IMR-90 (cell line): ENCODE measurements at regions not wholly inside any gene's neighbourhood (a gene's known extent, or its start where the extent isn't known, plus 50 kb on each side); places are given as distances from the start of the nearest gene placed in this dataset.

Experiments
- ATAC-seq: fragments of 200-7000 bp; cut with Tn5 transposase; 2 replicates; pipeline ENCODE4 v1.9.1; 2020; ENCODE audit warnings: low read depth, mild to moderate bottlenecking, moderate library complexity
- BruUV-seq: library from RNA; stranded (reverse); fragments of 400-500 nt; replicated peaks from 2 replicates; lab custom pipeline; 2021; lab: Mats Ljungman, UMichigan
- CTCF ChIA-PET: fragments of 300-600 bp; formaldehyde crosslinking; extraction: SDS; loops from one replicate; lab custom pipeline; 2021; ENCODE audit warnings: antibody characterized with exemption; lab: Yijun Ruan, JAX
- POLR2A ChIA-PET: fragments of 300-600 bp; sonication (Branson Sonifier 250); formaldehyde crosslinking; loops from one replicate; lab custom pipeline; 2022; ENCODE audit warnings: antibody characterized with exemption; ENCODE audit not compliant: unreplicated experiment; lab: Charles Lee
- DNase-seq: peaks from one replicate; pipeline ENCODE4 v3.0.0; 2013
- H2AFZ ChIP-seq: replicated peaks from 2 replicates; pipeline ENCODE3; 2013; ENCODE audit warnings: low read length, mild to moderate bottlenecking; ENCODE audit not compliant: poor library complexity
- H2AK5ac ChIP-seq: 2 replicates; pipeline ENCODE4 v1.6.1; 2013; ENCODE audit warnings: low read depth, low read length, inconsistent platforms
- H2AK9ac ChIP-seq: replicated peaks from 2 replicates; pipeline ENCODE3; 2013; ENCODE audit warnings: mild to moderate bottlenecking, low read depth, low read length, moderate library complexity; ENCODE audit not compliant: poor library complexity
- H2BK120ac ChIP-seq: 2 replicates; pipeline ENCODE4 v1.6.1; 2013; ENCODE audit warnings: low read depth, low read length, inconsistent platforms
- H2BK15ac ChIP-seq: 3 replicates; pipeline ENCODE4 v1.6.1; 2013; ENCODE audit warnings: low read depth, low read length, inconsistent platforms
- H2BK20ac ChIP-seq: 2 replicates; pipeline ENCODE4 v1.6.1; 2013; ENCODE audit warnings: low read depth, mild to moderate bottlenecking, inconsistent platforms, low read length, moderate library complexity
- H2BK5ac ChIP-seq: 2 replicates; pipeline ENCODE4 v1.6.1; 2013; ENCODE audit warnings: mild to moderate bottlenecking, low read depth, low read length, inconsistent platforms; ENCODE audit not compliant: poor library complexity, severe bottlenecking
- H3K14ac ChIP-seq: replicated peaks from 2 replicates; pipeline ENCODE4 v1.6.1; 2013; ENCODE audit warnings: low read depth, low read length, inconsistent platforms
- H3K18ac ChIP-seq: 2 replicates; pipeline ENCODE4 v1.6.1; 2013; ENCODE audit warnings: low read depth, low read length, control low read depth
- H3K23ac ChIP-seq: 2 replicates; pipeline ENCODE4 v1.6.1; 2013; ENCODE audit warnings: low read depth, low read length, inconsistent platforms
- H3K27ac ChIP-seq: 2 replicates; pipeline ENCODE4 v1.5.1; 2013; ENCODE audit warnings: mild to moderate bottlenecking, control low read depth, low read length; ENCODE audit not compliant: insufficient read depth
- H3K27me3 ChIP-seq: 2 replicates; pipeline ENCODE4 v1.6.1; 2013; ENCODE audit warnings: low read length; ENCODE audit not compliant: control insufficient read depth, insufficient read depth
- H3K36me3 ChIP-seq: 2 replicates; pipeline ENCODE4 v1.6.1; 2013; ENCODE audit warnings: low read length, mixed read lengths; ENCODE audit not compliant: control insufficient read depth, insufficient read depth
- H3K4ac ChIP-seq: 2 replicates; pipeline ENCODE4 v1.6.1; 2013; ENCODE audit warnings: low read depth, low read length, inconsistent platforms
- H3K4me1 ChIP-seq: 2 replicates; pipeline ENCODE4 v1.6.1; 2013; ENCODE audit warnings: low read length, mixed read lengths; ENCODE audit not compliant: control insufficient read depth, insufficient read depth
- H3K4me2 ChIP-seq: 2 replicates; pipeline ENCODE4 v1.6.1; 2013; ENCODE audit warnings: low read depth, mild to moderate bottlenecking, control low read depth, low read length, moderate library complexity
- H3K4me3 ChIP-seq: 2 replicates; pipeline ENCODE4 v1.5.1; 2013; ENCODE audit warnings: low read depth, mild to moderate bottlenecking, control low read depth, low read length, moderate library complexity; ENCODE audit not compliant: insufficient read depth
- H3K56ac ChIP-seq: 2 replicates; pipeline ENCODE4 v1.6.1; 2013; ENCODE audit warnings: low read length, inconsistent platforms; ENCODE audit not compliant: insufficient read depth; ENCODE audit errors: extremely low read depth
- H3K79me1 ChIP-seq, 2 experiments: 2 replicates each; pipeline ENCODE4 v1.6.1; 2013; ENCODE audit warnings: low read length in 2 of 2, inconsistent platforms in 1 of 2, low read depth in 1 of 2
- H3K9ac ChIP-seq: 2 replicates; pipeline ENCODE4 v1.6.1; 2013; ENCODE audit warnings: low read depth, low read length, control low read depth
- H3K9me1 ChIP-seq: 2 replicates; pipeline ENCODE4 v1.6.1; 2013; ENCODE audit warnings: low read length, inconsistent platforms; ENCODE audit not compliant: insufficient read depth
- H3K9me3 ChIP-seq: 2 replicates; pipeline ENCODE4 v1.6.1; 2013; ENCODE audit warnings: low read length; ENCODE audit not compliant: control insufficient read depth, insufficient read depth
- H4K20me1 ChIP-seq: 2 replicates; pipeline ENCODE4 v1.6.1; 2013; ENCODE audit warnings: low read length, inconsistent platforms; ENCODE audit not compliant: insufficient read depth
- H4K5ac ChIP-seq: 2 replicates; pipeline ENCODE4 v1.6.1; 2013; ENCODE audit warnings: mild to moderate bottlenecking, low read depth, low read length, control low read depth
- H4K8ac ChIP-seq, 2 experiments: 2 replicates each; pipeline ENCODE4 v1.6.1; 2013; ENCODE audit warnings: low read depth in 2 of 2, low read length in 2 of 2, control low read depth in 1 of 2, inconsistent platforms in 1 of 2
- H4K91ac ChIP-seq: 2 replicates; pipeline ENCODE4 v1.6.1; 2013; ENCODE audit warnings: low read depth, low read length, inconsistent platforms; ENCODE audit not compliant: insufficient read depth
- BHLHE40 ChIP-seq: fragments of 150-350 bp; IDR thresholded peaks from 2 replicates; pipeline ENCODE4 v1.6.1; 2016; ENCODE audit warnings: mild to moderate bottlenecking, low read depth, low read length
- CHD1 ChIP-seq: IDR thresholded peaks from 2 replicates; pipeline ENCODE4 v1.6.1; 2012; ENCODE audit warnings: low read depth, low read length, improper control_type of control experiment
- CTCF ChIP-seq: conservative IDR thresholded peaks from 2 replicates; pipeline ENCODE4 v1.5.1; 2012; ENCODE audit warnings: mild to moderate bottlenecking, low read depth, low read length, improper control_type of control experiment
- ELK1 ChIP-seq: fragments of 150-350 bp; IDR thresholded peaks from 2 replicates; pipeline ENCODE4 v1.6.1; 2016; ENCODE audit warnings: low read depth, mild to moderate bottlenecking, low read length, moderate library complexity, borderline replicate concordance
- FOS ChIP-seq: fragments of 150-350 bp; IDR thresholded peaks from 2 replicates; pipeline ENCODE4 v1.6.1; 2016; ENCODE audit warnings: low read depth, low read length
- MAFK ChIP-seq: IDR thresholded peaks from 2 replicates; pipeline ENCODE4 v1.6.1; 2012; ENCODE audit warnings: low read depth, low read length, improper control_type of control experiment
- MAZ ChIP-seq: IDR thresholded peaks from 2 replicates; pipeline ENCODE4 v1.6.1; 2012; ENCODE audit warnings: low read depth, mild to moderate bottlenecking, low read length, improper control_type of control experiment, moderate library complexity, borderline replicate concordance
- NFE2L2 ChIP-seq: fragments of 150-350 bp; IDR thresholded peaks from 2 replicates; pipeline ENCODE4 v1.6.1; 2016; ENCODE audit warnings: low read depth, mild to moderate bottlenecking, low read length
- POLR2A ChIP-seq: IDR thresholded peaks from 2 replicates; pipeline ENCODE4 v1.6.1; 2012; ENCODE audit warnings: mild to moderate bottlenecking, low read depth, low read length
- RAD21 ChIP-seq: IDR thresholded peaks from 2 replicates; pipeline ENCODE4 v1.6.1; 2012; ENCODE audit warnings: low read length, improper control_type of control experiment
- RCOR1 ChIP-seq: IDR thresholded peaks from 2 replicates; pipeline ENCODE4 v1.6.1; 2012; ENCODE audit warnings: mild to moderate bottlenecking, low read length, improper control_type of control experiment; ENCODE audit not compliant: insufficient replicate concordance
- RFX5 ChIP-seq: IDR thresholded peaks from 2 replicates; pipeline ENCODE4 v1.8.0; 2012; ENCODE audit warnings: low read depth, mild to moderate bottlenecking, low read length, moderate library complexity
- USF2 ChIP-seq: fragments of 150-350 bp; IDR thresholded peaks from 2 replicates; pipeline ENCODE4 v1.6.1; 2017; ENCODE audit warnings: mild to moderate bottlenecking, antibody characterized with exemption, low read length, low read depth
- WGBS, 2 experiments: methylation state at CpG; one replicate each; pipeline versions ENCODE4 v1.1.5 to v1.1.7; 2013; ENCODE audit warnings: missing lambda C conversion rate in 2 of 2; ENCODE audit not compliant: insufficient read length in 1 of 2; ENCODE audit errors: extremely low coverage in 2 of 2; 5-methylcytosine and 5-hydroxymethylcytosine counted together
- dilution Hi-C: fragments of 300-500 bp; cut with HindIII; formaldehyde crosslinking; loops from one replicate; pipeline ENCODE4 v1.14.3; 2018; ENCODE audit warnings: low sequenced_read_pairs; ENCODE audit not compliant: unreplicated experiment
- in situ Hi-C: fragments of 300-500 bp; cut with MboI; formaldehyde crosslinking; loops from 3 replicates; pipeline ENCODE4 v1.14.3; 2019; ENCODE audit warnings: low sequenced_read_pairs, inconsistent platforms, mixed read lengths
- intact Hi-C: fragments of 100-400 bp; cut with micrococcal nuclease; formaldehyde crosslinking; loops from 2 replicates; pipeline ENCODE4 v1.10.0; 2022

GRCh38 chr15:96165775-96166174, 164.7 kb upstream of the NR2F2 start:
- TF ChIP-seq FOS (no peak), USF2 (no peak), RAD21 (no peak), CTCF (no peak), ELK1 (no peak), BHLHE40 (no peak), MAZ (no peak), NFE2L2 (no peak), POLR2A (no peak), MAFK (no peak), RFX5 (no peak), CHD1 (no peak), RCOR1 (no peak)

More at GRCh38 chr15:96165775-96166174, 164.7 kb upstream of the NR2F2 start:
- dilution Hi-C loops: no loop called here
- Histone ChIP-seq H3K27ac (no peak overlapping the region), H3K36me3 (no peaks in the 10 kb centered on the region), H3K4me3 (no peak overlapping the region), H3K56ac (no peak overlapping the region), H2BK15ac (no peak overlapping the region), H4K5ac (no peak overlapping the region), H3K27me3 (no peaks in the 10 kb centered on the region), H4K20me1 (no peaks in the 10 kb centered on the region), H3K4me2 (no peak overlapping the region), H3K4ac (no peak overlapping the region), H4K91ac (no peak overlapping the region), H2BK120ac (no peak overlapping the region), H3K18ac (no peak overlapping the region), H2AK9ac (no peak overlapping the region), H3K9ac (no peak overlapping the region), H4K8ac (no peak overlapping the region), H3K9me1 (no peaks in the 10 kb centered on the region), H3K9me3 (no peaks in the 10 kb centered on the region), H2AFZ (no peak overlapping the region), H3K14ac (no peak overlapping the region), H3K23ac (no peak overlapping the region), H2BK20ac (no peak overlapping the region), H2AK5ac (no peak overlapping the region), H3K79me1 (no peaks in the 10 kb centered on the region), H2BK5ac (no peak overlapping the region), H3K4me1 (no peaks in the 10 kb centered on the region)
- in situ Hi-C loops: no loop called here
- no CpG with 5 or more reads among the region's 2 CpGs for WGBS, 2 experiments
- ChIA-PET POLR2A (no interaction called here), CTCF (no interaction called here)
- ATAC-seq: no peak
- DNase-seq: no peak
- no TSS peak for BruUV-seq
- intact Hi-C loops: no loop called here
